IMR-90 (cell line): ENCODE measurements at regions not wholly inside any gene's neighbourhood (a gene's known extent, or its start where the extent isn't known, plus 50 kb on each side); places are given as distances from the start of the nearest gene placed in this dataset.

Source experiments
- MXI1 ChIP-seq: IDR thresholded peaks from 2 replicates; pipeline ENCODE4 v1.6.1; 2012; ENCODE audit warnings: low read depth, mild to moderate bottlenecking, low read length, moderate library complexity, borderline replicate concordance
- TF ChIP-seq, protein P1 (sequence below): conservative IDR thresholded peaks from 2 replicates; pipeline ENCODE4 v1.5.1; 2012; ENCODE audit warnings: mild to moderate bottlenecking, low read depth, low read length, improper control_type of control experiment

- TF ChIP-seq, protein P1, sequence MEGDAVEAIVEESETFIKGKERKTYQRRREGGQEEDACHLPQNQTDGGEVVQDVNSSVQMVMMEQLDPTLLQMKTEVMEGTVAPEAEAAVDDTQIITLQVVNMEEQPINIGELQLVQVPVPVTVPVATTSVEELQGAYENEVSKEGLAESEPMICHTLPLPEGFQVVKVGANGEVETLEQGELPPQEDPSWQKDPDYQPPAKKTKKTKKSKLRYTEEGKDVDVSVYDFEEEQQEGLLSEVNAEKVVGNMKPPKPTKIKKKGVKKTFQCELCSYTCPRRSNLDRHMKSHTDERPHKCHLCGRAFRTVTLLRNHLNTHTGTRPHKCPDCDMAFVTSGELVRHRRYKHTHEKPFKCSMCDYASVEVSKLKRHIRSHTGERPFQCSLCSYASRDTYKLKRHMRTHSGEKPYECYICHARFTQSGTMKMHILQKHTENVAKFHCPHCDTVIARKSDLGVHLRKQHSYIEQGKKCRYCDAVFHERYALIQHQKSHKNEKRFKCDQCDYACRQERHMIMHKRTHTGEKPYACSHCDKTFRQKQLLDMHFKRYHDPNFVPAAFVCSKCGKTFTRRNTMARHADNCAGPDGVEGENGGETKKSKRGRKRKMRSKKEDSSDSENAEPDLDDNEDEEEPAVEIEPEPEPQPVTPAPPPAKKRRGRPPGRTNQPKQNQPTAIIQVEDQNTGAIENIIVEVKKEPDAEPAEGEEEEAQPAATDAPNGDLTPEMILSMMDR, result no peak
- TF ChIP-seq MXI1, result no peak
Observed at GRCh38 chr6:15904651-15905376, 224.1 kb upstream of the MYLIP start.
